Fibroblast of the aortic adventitia (primary cell): ENCODE measurements at regions not wholly inside any gene's neighbourhood (a gene's known extent, or its start where the extent isn't known, plus 50 kb on each side); places are given as distances from the start of the nearest gene placed in this dataset.

Source experiments
- DNase-seq: peaks from one replicate; pipeline ENCODE4 v3.0.0-alpha.2; 2010; ENCODE audit warnings: low read depth
- H3K4me3 ChIP-seq: 2 replicates; pipeline ENCODE4 v1.5.1; 2011; ENCODE audit warnings: low read depth, mild to moderate bottlenecking, control low read depth, low read length, moderate library complexity
- TF ChIP-seq, protein P1 (sequence below): IDR thresholded peaks from 2 replicates; pipeline ENCODE4 v1.5.1; 2011; ENCODE audit warnings: mild to moderate bottlenecking, low read length, control low read depth, inconsistent platforms; ENCODE audit not compliant: insufficient read depth

GRCh38 chr12:93223440-93224426 is 154.0 kb upstream of the NUDT4 start:
- DNase-seq = peak; percentile 52
- no peak overlapping the region for H3K4me3 ChIP-seq
- TF ChIP-seq, protein P1, sequence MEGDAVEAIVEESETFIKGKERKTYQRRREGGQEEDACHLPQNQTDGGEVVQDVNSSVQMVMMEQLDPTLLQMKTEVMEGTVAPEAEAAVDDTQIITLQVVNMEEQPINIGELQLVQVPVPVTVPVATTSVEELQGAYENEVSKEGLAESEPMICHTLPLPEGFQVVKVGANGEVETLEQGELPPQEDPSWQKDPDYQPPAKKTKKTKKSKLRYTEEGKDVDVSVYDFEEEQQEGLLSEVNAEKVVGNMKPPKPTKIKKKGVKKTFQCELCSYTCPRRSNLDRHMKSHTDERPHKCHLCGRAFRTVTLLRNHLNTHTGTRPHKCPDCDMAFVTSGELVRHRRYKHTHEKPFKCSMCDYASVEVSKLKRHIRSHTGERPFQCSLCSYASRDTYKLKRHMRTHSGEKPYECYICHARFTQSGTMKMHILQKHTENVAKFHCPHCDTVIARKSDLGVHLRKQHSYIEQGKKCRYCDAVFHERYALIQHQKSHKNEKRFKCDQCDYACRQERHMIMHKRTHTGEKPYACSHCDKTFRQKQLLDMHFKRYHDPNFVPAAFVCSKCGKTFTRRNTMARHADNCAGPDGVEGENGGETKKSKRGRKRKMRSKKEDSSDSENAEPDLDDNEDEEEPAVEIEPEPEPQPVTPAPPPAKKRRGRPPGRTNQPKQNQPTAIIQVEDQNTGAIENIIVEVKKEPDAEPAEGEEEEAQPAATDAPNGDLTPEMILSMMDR = no peak

DNA sequence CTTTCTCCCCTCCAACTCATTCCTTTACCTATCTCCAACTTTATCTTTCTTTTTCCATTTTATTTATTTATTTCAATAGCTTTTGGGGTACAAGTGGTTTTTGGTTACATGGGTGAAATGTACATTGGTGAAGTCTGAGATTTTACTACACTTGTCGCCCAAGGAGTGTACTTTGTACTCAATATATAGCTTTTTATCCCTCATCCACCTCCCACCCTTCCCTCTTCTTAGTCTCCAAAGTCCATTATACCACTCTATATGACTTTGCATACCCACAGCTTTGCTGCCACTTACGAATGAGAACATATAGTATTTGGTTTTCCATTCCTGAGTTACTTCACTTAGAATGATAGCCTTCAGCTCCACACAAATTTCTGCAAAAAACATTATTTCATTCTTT is 152.6 kb upstream of the NUDT4 start:
- TF ChIP-seq, protein P1 = no peak
- DNase-seq = no peak
- H3K4me3 ChIP-seq = no peak overlapping the region

DNA sequence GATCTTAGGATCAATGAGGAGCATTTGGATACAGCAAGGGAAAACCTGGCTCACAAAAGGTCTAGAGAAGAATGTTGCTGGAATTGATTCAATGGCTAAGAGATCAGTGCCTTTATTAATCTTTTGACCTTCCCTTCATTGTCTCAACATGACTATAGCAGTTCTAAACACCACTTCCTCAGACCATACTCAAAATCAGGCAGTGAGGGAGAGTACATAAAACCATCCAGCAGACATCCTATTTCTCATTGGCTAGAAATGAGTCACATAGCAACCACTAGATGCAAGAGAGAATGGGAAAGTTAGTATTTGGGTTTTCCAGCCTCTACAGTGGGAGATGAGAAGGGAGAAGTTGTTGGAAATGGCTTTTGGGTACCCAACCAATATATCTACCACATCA is 151.4 kb upstream of the NUDT4 start:
- peak; percentile 16 for DNase-seq
- TF ChIP-seq, protein P1 = no peak
- H3K4me3 ChIP-seq = no peak overlapping the region

DNA sequence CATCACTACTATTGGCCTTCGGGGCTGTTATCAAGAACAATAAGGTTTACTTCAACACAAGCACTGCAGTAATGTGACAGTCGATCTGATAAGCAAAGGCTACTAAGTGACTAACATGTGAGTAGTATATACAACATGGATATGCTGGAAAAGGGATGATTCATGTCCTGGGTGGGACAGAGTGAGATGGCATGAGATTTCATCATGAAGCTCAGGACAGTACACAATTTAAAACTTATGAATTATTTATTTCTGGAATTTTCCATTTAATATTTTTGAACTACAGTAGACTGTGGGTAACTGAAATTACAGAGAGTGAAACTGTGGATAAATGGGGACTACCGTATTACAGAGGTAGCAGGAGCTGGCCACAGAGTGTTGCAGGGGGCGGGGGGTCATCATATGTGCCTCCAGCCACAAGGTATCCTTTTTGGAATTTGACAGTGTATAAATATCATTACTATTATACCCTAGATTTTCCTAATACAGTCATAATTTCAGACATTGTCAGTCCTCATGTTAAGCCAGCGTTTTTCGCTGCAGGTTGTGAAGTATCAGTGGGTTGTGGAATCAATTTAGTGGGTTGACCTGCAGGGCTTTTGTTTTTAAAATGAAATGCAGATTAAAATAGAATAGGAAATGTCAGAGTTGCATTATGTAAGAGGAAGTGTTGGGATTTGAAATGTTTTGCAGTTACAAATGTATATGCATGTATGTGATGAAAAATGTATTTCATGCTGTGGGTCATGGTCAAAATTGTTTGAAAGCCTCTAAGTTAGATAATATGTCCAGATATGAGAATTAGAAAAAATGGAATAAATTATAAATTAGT is 148.0 kb upstream of the NUDT4 start:
- TF ChIP-seq, protein P1 = no peak
- peak; percentile 98 for DNase-seq
- H3K4me3 ChIP-seq = no peak overlapping the region

- TF ChIP-seq, protein P1 = no peak
- no peak overlapping the region for H3K4me3 ChIP-seq
- DNase-seq = peak; percentile 52
Measured at GRCh38 chr12:93230326-93230720, 147.4 kb upstream of the NUDT4 start.

DNA sequence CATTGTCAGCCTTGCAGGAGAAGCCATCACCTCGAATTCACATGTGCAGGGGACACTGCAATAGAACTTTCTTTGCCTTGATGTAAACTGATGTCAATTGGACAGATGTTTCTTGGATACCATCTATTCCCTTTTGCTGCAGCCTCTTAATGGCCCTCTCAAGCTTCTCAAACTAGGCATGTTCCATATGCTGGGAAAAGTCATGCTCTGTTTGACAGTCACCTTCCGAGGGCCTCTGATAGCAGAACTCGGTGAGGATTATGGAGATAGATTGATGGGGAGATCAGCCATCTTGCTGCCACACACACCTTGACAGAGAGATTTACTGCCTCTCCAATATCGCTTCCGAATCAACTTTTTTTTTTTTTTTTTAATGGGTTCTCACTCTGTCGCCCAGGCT is 145.8 kb upstream of the NUDT4 start:
- no peak for DNase-seq
- TF ChIP-seq, protein P1 = no peak

More for the DNA sequence above, 145.8 kb upstream of the NUDT4 start:
- no peak overlapping the region for H3K4me3 ChIP-seq
